CD14-positive monocyte (primary cell): ENCODE measurements at regions not wholly inside any gene's neighbourhood (a gene's known extent, or its start where the extent isn't known, plus 50 kb on each side); places are given as distances from the start of the nearest gene placed in this dataset.

Experiments used
- DNase-seq, 3 donors: peaks; one replicate each; pipeline ENCODE4 v3.0.0-alpha.2; 2011 to 2022
- H2AFZ ChIP-seq: 2 replicates; pipeline ENCODE4 v1.6.0; 2012; ENCODE audit warnings: mild to moderate bottlenecking, low read depth, low read length, inconsistent platforms; ENCODE audit not compliant: insufficient read depth, poor library complexity, severe bottlenecking
- H3K27ac ChIP-seq, 2 donors: 1 replicate in 1 of 2; 2 replicates in 1 of 2; pipeline ENCODE4 v1.5.1; 2012 to 2013; ENCODE audit warnings: low read length in 2 of 2, control low read depth in 1 of 2, inconsistent platforms in 1 of 2, low read depth in 1 of 2, mild to moderate bottlenecking in 1 of 2
- H3K27me3 ChIP-seq, 2 donors: one replicate each; pipeline versions ENCODE4 v1.6.0 to v1.6.1; 2011 to 2013; ENCODE audit warnings: low read length in 2 of 2; ENCODE audit not compliant: control insufficient read depth in 2 of 2, insufficient read depth in 2 of 2
- H3K36me3 ChIP-seq, 2 donors: replicated peaks in 1 of 2; 1 replicate in 1 of 2; 2 replicates in 1 of 2; pipeline versions ENCODE4 v1.5.1 to v1.6.1; 2012 to 2013; ENCODE audit warnings: low read length in 2 of 2, control low read depth in 1 of 2, inconsistent platforms in 1 of 2, mild to moderate bottlenecking in 1 of 2; ENCODE audit not compliant: insufficient read depth in 2 of 2, control insufficient read depth in 1 of 2
- H3K4me1 ChIP-seq, 2 donors: 1 replicate in 1 of 2; 2 replicates in 1 of 2; pipeline versions ENCODE4 v1.5.1 to v1.6.1; 2012 to 2013; ENCODE audit warnings: low read length in 2 of 2, control low read depth in 1 of 2, inconsistent platforms in 1 of 2, mild to moderate bottlenecking in 1 of 2, moderate library complexity in 1 of 2; ENCODE audit not compliant: insufficient read depth in 2 of 2, control insufficient read depth in 1 of 2
- H3K4me2 ChIP-seq: replicated peaks from 2 replicates; pipeline ENCODE3; 2012; ENCODE audit warnings: low read length, moderate library complexity, mild to moderate bottlenecking; ENCODE audit not compliant: poor library complexity, severe bottlenecking; ENCODE audit errors: extremely low read depth
- H3K4me3 ChIP-seq, 3 experiments: fragments of 200-600 bp in 1 of 3; sonication (generic) in 1 of 3; replicated peaks in 1 of 3; 1 replicate in 2 of 3; 2 replicates in 1 of 3; pipeline ENCODE4 v1.5.1; 2011 to 2013; ENCODE audit warnings: low read length in 3 of 3, mild to moderate bottlenecking in 3 of 3, control low read depth in 2 of 3, low read depth in 2 of 3, inconsistent platforms in 1 of 3, moderate library complexity in 1 of 3
- H3K79me2 ChIP-seq: 2 replicates; pipeline ENCODE4 v1.6.0; 2012; ENCODE audit warnings: mild to moderate bottlenecking, control low read depth, inconsistent platforms, low read length, moderate library complexity; ENCODE audit not compliant: insufficient read depth
- H3K9ac ChIP-seq: 2 replicates; pipeline ENCODE4 v1.6.0; 2017; ENCODE audit warnings: low read length, mild to moderate bottlenecking; ENCODE audit not compliant: insufficient read depth, poor library complexity, severe bottlenecking
- H3K9me3 ChIP-seq, 2 donors: replicated peaks in 1 of 2; 1 replicate in 1 of 2; 2 replicates in 1 of 2; pipeline versions ENCODE4 v1.5.1 to v1.6.1; 2012 to 2013; ENCODE audit warnings: low read length in 2 of 2, control low read depth in 1 of 2; ENCODE audit not compliant: control insufficient read depth in 1 of 2, insufficient read depth in 1 of 2
- H4K20me1 ChIP-seq: 2 replicates; pipeline ENCODE4 v1.6.0; 2012; ENCODE audit warnings: mild to moderate bottlenecking, low read length, control low read depth, moderate library complexity; ENCODE audit not compliant: insufficient read depth
- H3K27ac Mint-ChIP-seq, 7 donors: one replicate each; pipeline ENCODE4 v1.8.0; 2020; ENCODE audit warnings: mild to moderate bottlenecking in 7 of 7, mixed read lengths in 7 of 7, moderate library complexity in 6 of 7, inconsistent platforms in 2 of 7
- H3K27me3 Mint-ChIP-seq, 3 donors: one replicate each; pipeline ENCODE4 v1.8.0; 2021 to 2022; ENCODE audit warnings: low read depth in 3 of 3, mild to moderate bottlenecking in 3 of 3, mixed read lengths in 3 of 3, moderate library complexity in 3 of 3, inconsistent platforms in 1 of 3
- H3K36me3 Mint-ChIP-seq, 2 donors: one replicate each; pipeline ENCODE4 v1.8.0; 2020; ENCODE audit warnings: mixed read lengths in 2 of 2, inconsistent platforms in 1 of 2, mild to moderate bottlenecking in 1 of 2
- H3K4me1 Mint-ChIP-seq: one replicate; pipeline ENCODE4 v1.8.0; 2020; ENCODE audit warnings: mild to moderate bottlenecking, mixed read lengths
- H3K4me3 Mint-ChIP-seq, 2 donors: one replicate each; pipeline ENCODE4 v1.8.0; 2020; ENCODE audit warnings: mild to moderate bottlenecking in 2 of 2, mixed read lengths in 2 of 2, moderate library complexity in 1 of 2
- H3K9me3 Mint-ChIP-seq, 7 donors: one replicate each; pipeline ENCODE4 v1.8.0; 2020 to 2022; ENCODE audit warnings: mixed read lengths in 7 of 7, mild to moderate bottlenecking in 6 of 7, moderate library complexity in 6 of 7, inconsistent platforms in 2 of 7
- CTCF ChIP-seq: fragments of 200-600 bp; IDR thresholded peaks from one replicate; pipeline ENCODE4 v1.8.0; 2022; ENCODE audit warnings: antibody characterized with exemption, mild to moderate bottlenecking
- WGBS: methylation state at CpG from one replicate; pipeline ENCODE4 v1.1.5; 2013; ENCODE audit warnings: missing lambda C conversion rate; ENCODE audit not compliant: insufficient coverage; 5-methylcytosine and 5-hydroxymethylcytosine counted together
- intact Hi-C, 2 donors: fragments of 100-400 bp; cut with micrococcal nuclease; formaldehyde crosslinking; loops; one replicate each; pipeline versions ENCODE4 v1.15.0 to v1.15.1; 2023

GRCh38 chr7:25350041-25350440, 121.8 kb upstream of the NPVF start:
- H2AFZ ChIP-seq: no peak overlapping the region
- no peak overlapping the region for H3K27ac Mint-ChIP-seq
- no peak overlapping the region for H3K4me2 ChIP-seq
- H3K4me1 ChIP-seq: peaks cover 0 to 3% of the 10 kb centered on the region in 2 donors
- H3K36me3 Mint-ChIP-seq: no peaks in the 10 kb centered on the region
- no peak for DNase-seq
- TF ChIP-seq CTCF: no peak
- no peaks in the 10 kb centered on the region for H3K36me3 ChIP-seq
- no peaks in the 10 kb centered on the region for H4K20me1 ChIP-seq
- H3K27ac ChIP-seq: no peak overlapping the region
- H3K9ac ChIP-seq: no peak overlapping the region
- H3K4me3 ChIP-seq: no peak overlapping the region
- H3K4me1 Mint-ChIP-seq: peaks cover 7% of the 10 kb centered on the region
- H3K9me3 Mint-ChIP-seq: peaks cover 0 to 3% (median 1%) of the 10 kb centered on the region in 7 donors
- H3K27me3 ChIP-seq: no peaks in the 10 kb centered on the region
- intact Hi-C loops: no loop called here
- WGBS: 70% methylated on average over 4 of the region's 6 CpGs
- no peak overlapping the region for H3K4me3 Mint-ChIP-seq
- H3K79me2 ChIP-seq: no peaks in the 10 kb centered on the region
- no peaks in the 10 kb centered on the region for H3K9me3 ChIP-seq
- peaks cover 1 to 3% (median 2%) of the 10 kb centered on the region in 3 donors for H3K27me3 Mint-ChIP-seq

DNA sequence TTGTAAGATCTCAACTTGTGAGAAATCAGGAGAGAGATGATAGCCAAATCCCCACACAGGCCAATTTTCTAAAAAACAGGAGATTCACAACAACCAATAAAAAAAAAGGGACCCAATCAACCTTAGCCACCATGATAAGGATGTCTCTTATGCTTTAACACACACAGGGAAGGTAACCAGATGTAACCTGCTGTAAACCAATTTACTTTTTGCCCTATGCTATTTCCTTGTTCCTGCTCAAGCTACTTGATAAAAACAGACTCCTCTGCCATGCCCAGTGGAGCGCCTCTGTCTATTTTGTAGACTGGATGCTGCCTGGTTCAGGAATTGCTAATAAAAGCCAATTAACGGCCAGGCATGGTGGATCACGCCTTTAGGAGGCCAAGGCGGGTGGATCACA, 123.5 kb upstream of the NPVF start:
- no peaks in the 10 kb centered on the region for H3K79me2 ChIP-seq
- H3K36me3 ChIP-seq: no peaks in the 10 kb centered on the region
- no peak overlapping the region for H3K27ac Mint-ChIP-seq
- no peak overlapping the region for H3K4me2 ChIP-seq
- peaks cover 7% of the 10 kb centered on the region for H3K4me1 Mint-ChIP-seq
- H4K20me1 ChIP-seq: no peaks in the 10 kb centered on the region
- WGBS: no CpG with 5 or more reads among the region's 4 CpGs
- H3K27me3 ChIP-seq: no peaks in the 10 kb centered on the region
- H3K4me3 Mint-ChIP-seq: no peak overlapping the region
- no peaks in the 10 kb centered on the region for H3K9me3 ChIP-seq
- no peak overlapping the region for H2AFZ ChIP-seq
- H3K4me3 ChIP-seq: no peak overlapping the region
- peaks cover 0 to 7% (median 1%) of the 10 kb centered on the region in 7 donors for H3K9me3 Mint-ChIP-seq
- peaks cover 0 to 2% (median 1%) of the 10 kb centered on the region in 3 donors for H3K27me3 Mint-ChIP-seq
- TF ChIP-seq CTCF: no peak
- H3K9ac ChIP-seq: no peak overlapping the region
- no peaks in the 10 kb centered on the region for H3K36me3 Mint-ChIP-seq
- intact Hi-C loops: no loop called here
- no peak overlapping the region for H3K27ac ChIP-seq
- peaks cover 0 to 3% of the 10 kb centered on the region in 2 donors for H3K4me1 ChIP-seq
- no peak for DNase-seq
